DMS53 (cell line): ENCODE measurements at regions not wholly inside any gene's neighbourhood (a gene's known extent, or its start where the extent isn't known, plus 50 kb on each side); places are given as distances from the start of the nearest gene placed in this dataset.
"Not testable (repeated sequence)": the region's sequence is repeated elsewhere in the genome, so short reads cannot be mapped to it uniquely, and the experiment has no call there.

Source experiments
- DNase-seq: peaks from one replicate; lab custom pipeline; 2025; lab: John Stamatoyannopoulos, UW

DNA sequence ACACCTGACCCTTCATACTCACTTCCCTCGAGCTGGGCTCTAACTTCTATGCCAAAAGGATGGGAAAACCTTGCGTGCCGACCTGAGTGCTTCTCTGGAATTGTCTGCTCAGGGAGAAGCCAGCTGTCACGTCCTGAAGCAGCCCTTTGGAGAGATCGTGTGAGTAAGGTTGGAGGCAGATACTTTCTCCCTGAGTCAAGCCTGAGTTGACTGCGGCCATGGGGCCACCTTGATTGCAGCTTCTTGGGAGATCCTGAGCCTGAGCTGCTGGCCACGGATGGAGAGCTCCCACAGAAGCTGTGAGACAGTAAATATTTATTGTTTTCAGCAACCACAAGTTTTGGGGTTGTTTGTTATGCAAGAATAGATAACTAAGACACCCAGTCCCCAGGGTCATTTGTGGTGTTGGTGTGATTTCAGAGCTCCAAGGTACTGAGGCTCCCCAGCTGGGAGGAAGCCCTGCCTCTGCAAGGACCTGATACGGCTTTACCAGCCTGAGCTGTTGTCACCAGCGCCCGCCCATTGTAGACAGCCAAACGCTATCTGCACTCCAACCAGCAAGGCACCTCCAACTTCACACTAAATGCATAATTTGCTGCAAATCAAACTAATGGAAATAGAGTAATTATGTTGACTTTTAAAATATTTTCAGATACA lies 531.6 kb downstream of the PTPRU start:
- no peak for DNase-seq

DNA sequence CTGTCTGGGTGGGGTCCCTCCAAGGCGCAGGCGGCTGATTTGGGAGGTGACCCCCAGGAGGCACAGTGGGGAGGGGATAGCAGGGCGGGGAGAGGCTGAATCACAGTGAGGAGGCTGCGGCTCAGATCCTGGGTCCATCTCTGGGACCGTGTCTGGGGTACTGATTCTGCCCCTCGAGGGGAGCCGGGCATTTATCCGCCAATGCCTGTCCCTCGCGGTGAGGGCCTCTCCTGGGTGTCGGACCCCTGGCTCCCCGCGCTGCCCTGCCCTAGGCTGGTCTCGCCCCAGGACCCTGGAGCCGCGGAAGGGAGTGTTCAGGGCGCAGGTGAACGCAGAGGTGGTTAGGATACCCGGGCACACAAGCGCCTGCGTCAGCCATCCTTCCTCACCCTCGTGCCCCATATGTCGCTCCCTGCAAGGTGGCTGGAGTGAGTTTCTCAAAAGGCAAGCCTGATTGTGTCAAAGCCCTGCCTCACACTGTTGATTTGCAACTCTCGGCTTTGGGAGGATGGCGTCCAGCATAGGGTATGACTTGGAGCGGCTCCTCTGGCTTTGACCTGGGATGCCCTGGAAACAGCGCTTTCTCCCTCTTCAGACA lies 530.9 kb downstream of the PTPRU start:
- no peak for DNase-seq

DNA sequence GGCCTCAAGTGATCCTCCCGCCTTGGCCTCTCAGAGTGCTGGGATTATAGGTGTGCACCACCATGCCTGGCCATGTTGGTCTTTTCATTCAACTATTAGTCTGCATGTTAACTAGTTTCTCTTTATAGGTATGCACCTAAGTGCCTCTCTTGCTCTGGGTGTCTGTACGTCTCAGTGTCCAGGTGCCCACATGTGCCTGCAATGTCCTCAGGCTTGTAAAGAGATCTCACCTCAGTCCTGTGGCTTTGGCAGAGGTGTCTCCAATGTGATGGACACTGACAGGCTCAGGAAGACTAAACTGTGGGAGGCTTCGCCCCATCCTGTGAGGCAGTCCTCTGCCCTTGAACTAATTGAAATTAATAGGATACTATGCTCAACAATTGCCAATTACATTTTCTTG lies 526.3 kb downstream of the PTPRU start:
- DNase-seq, result no peak

DNA sequence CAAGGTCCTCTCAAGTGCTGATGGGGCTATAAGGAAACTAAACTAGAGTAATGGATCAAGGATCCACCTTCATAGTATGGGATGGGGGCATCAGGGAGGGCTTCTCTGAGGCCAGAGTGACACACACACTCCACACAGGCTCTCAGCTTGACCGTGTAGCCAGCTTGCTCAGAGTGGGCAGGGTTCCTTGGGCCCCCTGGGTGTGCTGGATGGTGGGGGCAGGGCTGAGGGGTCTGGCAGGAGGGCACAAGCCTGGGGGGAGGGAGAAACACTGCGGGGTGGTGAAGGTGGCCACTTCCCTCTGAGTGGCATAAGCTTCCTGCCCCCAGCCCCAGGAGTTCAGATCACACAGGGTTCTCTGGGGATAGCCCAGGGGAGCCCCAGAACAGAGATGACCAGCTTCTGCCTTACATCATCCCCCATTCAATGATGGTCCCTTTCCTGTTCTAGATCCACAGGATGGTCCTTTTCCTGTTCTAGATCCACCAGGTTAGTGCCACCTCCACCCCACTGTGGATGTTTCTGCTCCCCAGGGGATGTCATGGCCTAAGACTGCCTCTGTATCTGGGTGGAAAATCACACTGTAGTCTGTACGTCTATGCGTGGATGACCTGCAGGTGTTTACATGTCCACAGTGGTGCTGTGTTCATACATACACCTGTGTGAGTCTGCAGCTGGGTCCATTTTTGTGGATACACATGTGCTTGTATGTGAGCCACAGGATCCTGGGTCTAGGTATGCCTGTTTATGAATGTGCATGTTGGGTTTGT lies 525.0 kb downstream of the PTPRU start:
- no peak for DNase-seq

DNA sequence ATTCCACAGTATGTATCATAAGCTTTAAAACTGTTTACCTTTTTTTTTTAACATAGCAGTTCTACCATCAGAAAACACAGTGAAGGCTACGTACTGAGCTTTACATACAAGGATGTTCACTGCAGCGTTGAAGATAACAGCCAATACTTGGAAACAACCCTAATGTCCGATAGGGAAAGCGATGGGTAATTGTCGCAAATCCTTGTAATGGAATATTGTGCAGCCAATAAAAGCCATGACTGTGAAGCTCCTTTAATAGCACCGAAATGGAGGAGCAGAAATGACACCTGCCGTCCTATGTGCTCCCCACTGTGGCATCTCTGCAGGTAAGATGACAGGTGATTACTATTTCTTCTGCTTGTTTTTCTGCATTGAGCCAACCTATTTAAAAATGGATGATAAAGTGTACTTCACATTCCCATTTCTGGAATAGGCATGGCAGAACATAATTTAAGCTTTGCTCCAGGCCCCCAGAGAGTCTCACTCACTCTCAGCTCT lies 523.8 kb downstream of the PTPRU start:
- no peak for DNase-seq

DNA sequence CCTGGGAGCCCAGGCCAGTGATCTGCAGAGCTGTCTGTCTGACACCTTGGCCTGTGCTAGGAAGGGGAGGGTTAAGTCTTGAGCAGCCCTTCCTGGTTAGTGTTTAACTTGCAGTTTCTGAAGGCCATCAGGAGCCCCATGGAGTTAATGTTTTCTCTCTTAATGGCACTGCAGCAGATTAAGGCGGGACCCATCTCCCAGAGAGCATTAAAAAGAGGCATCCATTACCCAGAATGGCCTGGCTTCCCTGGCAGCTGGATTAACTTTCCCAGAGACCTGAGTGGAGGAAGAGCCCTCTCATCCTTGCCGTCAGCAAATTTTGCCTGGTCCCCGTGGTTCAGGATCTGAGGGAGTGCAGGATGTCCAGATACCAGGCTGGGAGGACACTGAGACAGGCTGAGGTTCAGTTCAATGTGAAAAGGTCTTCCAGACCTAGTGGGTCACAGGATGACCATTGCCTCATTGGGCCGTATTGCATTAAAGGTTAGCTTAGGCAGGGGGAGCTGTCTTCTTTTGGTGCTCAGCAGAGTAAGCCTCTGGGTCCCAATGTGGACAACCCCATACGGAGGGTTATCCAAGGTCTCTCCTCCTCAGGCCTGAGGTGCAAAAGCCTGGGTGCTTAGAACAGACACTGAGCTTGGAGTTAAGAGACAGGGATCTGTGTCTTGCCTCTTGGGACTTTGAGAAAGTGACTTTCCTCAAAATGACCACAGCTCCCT lies 522.6 kb downstream of the PTPRU start:
- no peak for DNase-seq

DNA sequence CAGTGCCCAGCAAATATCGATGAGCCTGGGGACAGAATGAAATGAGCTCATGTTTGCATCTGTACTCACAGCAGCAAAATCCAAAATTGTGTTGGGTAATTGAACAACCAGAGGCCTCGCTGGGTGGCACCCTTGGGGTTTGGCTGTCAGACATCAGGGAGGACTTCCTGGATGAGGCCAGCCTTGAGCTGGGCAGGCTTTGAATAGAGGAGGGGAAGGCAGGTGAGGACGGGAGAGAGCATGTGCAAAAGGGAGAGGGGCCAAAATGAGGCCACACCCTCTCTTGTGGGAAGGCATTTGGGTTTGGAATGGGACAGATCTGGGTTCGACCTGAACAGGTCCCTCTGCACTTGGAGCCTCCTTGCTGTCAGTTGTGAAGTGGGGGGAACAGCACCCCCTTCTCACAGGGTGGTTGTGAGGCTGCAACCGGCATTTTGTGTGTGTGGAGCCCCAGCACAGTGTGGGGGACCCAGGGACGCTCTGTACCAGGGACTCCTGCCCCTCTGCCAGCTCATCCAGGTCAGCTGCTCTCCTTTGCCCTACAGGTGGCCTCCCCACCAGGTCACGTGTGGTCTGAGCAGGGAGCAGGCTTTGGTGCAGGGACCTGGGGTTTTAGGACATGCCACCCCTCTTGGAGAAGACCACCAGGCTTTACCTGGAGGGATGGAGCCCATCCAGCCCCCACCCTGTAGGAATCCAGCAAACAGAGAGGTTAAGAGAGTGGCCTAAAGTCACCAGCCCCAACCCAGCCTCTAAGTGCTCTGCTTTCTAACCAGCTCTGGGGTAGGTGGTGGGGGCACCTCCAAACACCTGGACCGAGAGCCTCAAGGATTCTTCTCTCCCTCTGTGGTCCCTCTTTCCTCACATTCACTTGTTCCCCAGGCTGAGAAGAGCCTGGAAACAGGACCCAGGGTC lies 521.8 kb downstream of the PTPRU start:
- DNase-seq, result no peak

DNA sequence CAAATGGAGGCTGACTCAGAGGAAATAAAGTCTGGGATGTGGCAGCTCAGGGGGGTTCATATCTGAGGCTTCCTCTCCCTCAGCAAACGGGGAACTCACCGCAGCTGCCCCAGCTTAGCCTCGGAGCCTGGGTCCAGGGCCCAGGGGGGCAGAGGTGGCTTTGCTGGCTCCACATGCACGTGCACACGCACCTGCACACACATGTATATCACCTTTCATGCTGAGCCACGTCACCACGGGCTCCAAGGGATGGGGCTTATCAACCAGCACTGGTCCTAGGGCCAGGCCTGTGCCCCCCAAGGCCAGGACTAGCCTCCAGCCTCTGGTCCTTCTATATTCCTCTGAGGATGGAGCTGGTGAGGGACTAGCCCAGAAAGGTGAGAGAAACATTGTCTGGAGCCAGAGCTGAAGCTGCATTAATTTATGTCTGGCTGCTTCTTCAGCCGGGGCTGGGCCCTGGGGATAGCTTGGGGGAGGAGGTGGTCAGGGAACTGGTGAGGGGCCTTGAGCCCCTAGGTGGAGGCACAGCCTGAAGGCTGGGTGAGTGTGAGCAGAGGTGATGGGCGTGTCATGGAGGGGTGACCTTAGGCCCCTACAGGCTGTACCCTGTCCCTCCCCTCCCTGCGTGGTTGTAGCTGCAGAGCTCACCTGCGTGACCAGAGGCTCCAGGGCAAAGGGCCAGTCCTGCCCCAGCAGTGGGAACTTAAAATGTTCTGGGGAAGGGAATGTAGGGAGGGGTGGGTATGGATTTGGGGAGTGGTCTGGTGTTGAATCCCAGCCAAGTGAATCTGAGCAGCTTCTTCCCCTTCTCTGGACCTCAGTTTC lies 520.8 kb downstream of the PTPRU start:
- no peak for DNase-seq

DNA sequence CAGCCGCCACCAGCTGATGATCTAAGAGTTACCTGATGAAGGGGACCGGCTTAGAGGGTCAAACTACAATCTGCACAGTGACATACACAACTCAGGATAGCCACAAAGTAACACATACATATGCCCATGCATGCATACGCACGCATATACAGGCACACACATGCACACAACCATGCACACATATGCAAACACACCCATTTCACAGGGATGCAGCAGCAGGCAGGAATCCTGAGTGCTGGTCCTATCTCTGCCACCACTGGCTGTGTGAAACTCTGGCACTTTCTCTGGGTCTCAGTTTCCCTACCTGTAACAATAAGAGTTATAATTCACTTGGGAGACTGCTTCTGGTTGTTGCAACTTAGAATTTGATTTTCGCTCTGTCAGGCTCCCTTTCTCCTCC lies 520.2 kb downstream of the PTPRU start:
- no peak for DNase-seq

DNA sequence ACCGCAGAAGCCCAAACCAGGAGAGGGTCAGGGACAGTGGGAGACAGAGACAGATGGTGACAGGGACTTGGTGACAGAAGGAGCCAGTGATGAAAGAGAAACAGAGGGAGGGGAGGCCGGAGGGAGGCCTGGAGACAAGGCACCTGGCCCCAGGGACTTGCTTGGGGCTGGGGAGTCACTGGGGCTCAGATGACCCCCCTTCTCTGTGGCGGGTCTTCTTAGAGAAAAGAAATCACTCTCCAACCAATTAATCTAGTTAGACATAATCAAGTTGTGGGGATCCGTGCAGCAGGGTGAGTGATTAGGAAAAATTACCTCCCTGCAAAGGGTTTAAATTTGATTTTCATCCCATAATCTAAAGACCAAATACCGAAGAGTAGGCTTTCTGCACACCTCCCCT lies 519.8 kb downstream of the PTPRU start:
- DNase-seq, result no peak

DNA sequence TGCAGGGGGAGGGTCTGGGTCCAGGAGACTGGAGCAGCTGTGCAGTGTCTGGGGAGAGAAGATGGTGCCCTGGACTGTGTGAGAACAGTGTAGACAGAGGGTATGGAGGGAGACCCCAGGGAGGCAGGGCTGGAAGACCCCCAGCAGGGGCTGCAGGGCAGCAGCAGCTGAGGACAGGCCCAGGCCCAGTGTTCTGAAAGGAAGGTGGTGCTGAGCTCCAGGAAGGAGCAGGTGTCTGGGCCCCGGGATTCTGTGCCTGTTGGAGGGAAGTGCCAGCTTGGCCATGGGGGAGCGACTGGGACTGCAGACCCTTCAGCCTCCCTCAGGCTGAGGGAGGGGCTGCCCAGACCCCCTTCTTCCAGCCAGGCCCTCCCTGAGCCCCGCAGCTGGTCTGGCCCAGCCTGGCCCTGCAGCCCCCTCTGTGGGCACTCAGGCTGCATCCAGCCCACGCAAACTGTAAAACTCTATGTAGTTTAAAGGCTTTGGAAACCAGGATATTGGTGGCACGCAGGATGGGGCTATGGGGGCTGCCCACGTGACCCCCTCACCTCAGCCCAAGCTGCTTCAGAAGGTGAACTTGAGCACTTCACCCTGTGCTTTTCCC lies 519.2 kb downstream of the PTPRU start:
- not testable (repeated sequence) for DNase-seq

DNA sequence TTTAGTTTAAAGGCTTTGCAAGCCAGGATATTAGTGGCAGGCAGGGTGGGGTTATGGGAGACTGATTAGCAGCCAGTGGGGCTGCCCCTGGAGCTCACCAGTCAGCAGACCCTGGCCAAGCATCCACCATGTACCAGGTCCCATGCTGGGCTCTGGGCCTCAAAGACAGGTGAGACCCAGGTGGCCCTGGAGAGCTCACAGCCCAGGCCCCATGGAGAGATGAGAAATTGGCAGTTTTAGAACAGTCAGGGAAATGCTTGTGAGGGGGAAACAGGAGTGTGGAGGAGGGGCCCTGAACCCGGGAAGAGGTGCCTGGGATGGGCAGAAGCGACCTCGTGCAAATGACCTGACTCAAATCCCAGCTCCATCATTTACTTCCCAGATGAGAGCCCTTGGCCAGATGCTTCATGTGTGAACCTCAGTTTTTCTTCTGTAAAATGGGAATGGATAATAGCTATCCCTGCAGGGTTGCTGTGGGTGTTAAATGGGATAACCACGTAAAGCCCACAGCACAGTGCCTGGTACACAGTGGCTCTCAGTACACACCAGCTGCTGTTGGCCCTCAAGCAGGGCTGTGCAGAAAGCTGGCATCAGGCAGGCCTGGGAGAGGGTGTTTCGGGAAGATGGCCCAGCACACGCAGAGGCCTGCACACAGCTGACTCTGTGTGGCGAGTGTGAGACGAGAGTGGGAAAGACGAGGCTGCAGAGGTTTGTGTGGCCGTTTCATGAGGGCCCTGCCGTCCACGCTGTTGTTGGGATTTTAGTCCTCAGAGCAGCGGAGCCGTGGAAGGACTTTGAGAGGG lies 518.5 kb downstream of the PTPRU start:
- DNase-seq, result no peak

DNA sequence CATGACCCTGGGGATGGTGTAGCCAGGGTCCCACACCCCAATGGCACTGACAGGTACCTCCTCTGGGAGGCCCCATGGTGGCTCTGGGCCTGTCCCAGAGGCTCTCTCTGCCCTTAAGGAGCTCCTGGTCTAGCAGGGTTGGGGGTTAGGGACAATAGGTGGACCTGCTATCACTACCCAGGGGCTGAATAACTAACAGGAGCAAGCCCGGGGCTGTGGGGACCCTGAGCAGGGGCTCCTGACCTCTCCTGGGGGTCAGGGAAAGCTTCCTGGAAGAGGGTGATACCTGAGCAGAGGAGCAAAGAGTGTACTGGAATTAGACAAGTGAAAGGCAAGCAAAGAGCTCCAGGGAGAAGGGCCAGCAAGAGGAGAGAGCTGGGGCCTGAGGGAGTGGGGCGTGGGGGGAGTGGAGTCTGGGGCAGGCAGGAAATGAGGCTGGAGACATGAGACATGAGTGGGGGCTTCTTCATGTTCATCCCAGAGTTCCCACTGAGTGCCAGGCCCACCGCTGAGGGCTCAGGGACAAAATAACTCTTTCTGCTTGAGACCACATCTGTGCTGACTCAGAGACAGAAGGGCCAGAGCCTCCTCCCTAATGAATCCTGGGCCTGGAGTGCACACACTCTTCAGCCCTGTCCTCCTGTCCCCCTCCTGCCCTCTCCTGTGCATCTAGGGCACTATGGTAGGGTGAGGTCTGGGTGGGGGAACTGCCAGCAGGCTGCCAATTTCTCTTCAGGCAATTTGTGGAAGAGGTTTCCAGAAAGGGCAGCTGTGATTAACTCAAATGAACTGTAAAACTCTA lies 517.6 kb downstream of the PTPRU start:
- DNase-seq, result no peak

DNA sequence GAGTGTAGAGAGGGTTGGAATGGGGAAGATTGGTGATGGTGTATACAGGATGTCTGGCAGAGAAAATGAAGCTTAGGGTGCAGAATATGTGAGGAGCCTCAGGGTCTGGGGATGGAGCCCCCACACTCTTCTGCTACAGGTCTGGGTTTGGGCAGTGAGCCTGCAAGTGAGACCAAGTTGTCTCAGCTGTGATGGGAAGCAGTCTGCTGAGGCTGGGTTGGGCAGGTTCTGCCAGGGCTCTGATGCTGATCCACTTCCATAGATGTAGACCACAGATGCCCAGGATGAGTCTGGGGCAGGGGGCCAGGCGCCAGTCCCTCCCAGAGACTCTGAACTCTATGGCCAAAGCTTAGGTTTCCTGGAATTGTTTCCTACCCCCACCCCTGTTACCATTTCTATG lies 516.9 kb downstream of the PTPRU start:
- no peak for DNase-seq

DNA sequence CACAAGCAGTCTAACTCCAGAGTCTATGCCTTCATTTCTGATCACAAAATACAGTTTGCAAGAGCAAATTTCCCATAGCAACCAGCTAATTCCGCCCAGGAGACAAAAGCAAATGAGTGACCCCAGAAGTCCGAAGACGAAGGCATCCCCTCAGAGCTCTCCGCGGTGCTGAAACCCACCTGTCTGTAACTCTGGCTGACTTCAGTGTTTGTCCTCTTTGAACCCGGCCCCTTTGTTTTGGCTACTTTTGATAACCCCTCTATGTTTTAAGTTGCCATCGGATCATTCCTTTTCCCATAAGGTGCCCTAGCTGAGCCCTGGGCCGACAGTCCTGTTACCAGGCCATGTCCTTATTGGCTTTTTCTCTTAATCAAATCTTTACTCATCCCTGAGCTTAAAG lies 515.8 kb downstream of the PTPRU start:
- no peak for DNase-seq

DNA sequence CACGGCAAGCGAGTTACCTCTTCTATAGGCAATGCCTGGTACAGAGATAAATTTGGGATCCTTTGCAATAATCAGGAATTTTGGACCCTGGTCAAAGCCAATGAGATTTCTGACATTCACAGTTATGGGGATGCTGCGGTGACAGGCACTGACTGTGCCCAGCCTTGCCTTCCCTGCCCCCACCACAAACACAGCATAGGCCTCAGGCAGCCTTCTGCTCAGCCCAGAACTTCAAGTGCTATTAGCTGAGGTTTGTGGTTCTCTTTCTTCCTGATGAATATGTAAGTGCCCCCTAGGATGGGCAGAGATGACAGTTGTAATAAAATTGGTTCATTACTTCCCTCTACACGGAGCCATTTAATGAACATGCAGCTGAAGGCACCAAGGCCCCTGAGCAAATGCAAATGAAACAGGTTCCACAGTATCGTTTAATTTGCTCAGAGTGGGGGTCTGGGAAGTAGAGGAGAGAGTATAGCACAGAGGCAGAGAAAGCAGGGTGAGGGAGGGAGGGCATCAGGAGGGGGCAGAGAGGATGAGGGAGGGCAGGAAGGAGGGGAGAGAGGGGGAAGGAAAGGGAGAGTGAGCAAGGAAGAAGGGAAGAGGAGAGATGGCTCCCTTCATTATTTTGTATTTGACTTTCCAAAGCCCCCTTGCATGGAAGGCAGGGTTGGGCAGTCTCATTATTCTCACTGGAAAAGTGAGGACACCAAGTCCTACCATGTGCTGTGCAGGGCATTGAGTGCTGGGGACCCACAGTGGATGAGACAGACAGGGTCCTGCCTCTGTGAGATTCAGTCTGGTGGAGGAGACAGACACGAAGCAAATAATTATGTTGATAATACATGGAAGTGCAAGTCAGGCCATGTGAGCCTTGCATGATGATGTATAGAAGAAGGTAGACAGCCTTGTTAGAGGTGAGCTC lies 513.0 kb downstream of the PTPRU start:
- DNase-seq, result no peak

DNA sequence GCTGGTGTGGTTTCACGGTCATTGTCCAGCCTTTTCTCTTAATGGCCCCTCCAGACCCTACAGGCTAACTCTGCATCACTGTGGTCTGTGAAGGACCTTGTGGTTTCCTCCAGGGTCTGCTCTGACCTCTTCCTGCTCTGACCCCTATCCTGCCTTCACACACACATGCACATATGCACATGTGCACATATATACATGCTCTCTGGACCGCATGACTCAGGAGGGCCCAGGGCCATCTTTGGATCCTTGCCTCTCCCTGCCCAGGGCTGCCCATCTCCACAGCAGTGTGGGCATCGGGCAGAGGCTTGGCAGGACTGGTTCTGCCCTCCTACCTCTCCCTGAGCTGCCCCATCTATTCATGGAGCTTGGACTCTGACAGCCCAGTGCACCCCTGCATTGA lies 510.9 kb downstream of the PTPRU start:
- DNase-seq, result no peak
